HG02981 (cell line): ENCODE measurements at regions not wholly inside any gene's neighbourhood (a gene's known extent, or its start where the extent isn't known, plus 50 kb on each side); places are given as distances from the start of the nearest gene placed in this dataset.
"Not testable (repeated sequence)": the region's sequence is repeated elsewhere in the genome, so short reads cannot be mapped to it uniquely, and the experiment has no call there.

Source experiments
- ATAC-seq: cut with Tn5 transposase; IDR thresholded peaks from one replicate; pipeline ENCODE4 v1.9.1; 2021; ENCODE audit warnings: mild to moderate bottlenecking, moderate library complexity; ENCODE audit not compliant: unreplicated experiment

- ATAC-seq, result no peak
These were observed 109.8 kb upstream of the SNX2 start for GRCh38 chr5:122665051-122665450.

GRCh38 chr5:122668552-122668951, 106.3 kb upstream of the SNX2 start:
- ATAC-seq, result no peak

- ATAC-seq, result not testable (repeated sequence)
These were observed 105.2 kb upstream of the SNX2 start for GRCh38 chr5:122669709-122670108.

- ATAC-seq, result no peak
These were observed 101.5 kb upstream of the SNX2 start for GRCh38 chr5:122673343-122673742.

- no peak for ATAC-seq
These were observed 100.5 kb upstream of the SNX2 start for GRCh38 chr5:122674385-122674784.

GRCh38 chr5:122680623-122681350, 94.1 kb upstream of the SNX2 start:
- no peak for ATAC-seq

- ATAC-seq, result no peak
These were observed 91.2 kb upstream of the SNX2 start for GRCh38 chr5:122683631-122684030.

GRCh38 chr5:122690266-122690665, 84.6 kb upstream of the SNX2 start:
- ATAC-seq, result no peak

- no peak for ATAC-seq
These were observed 82.9 kb upstream of the SNX2 start for GRCh38 chr5:122691931-122692330.

GRCh38 chr5:122693963-122694362, 80.9 kb upstream of the SNX2 start:
- ATAC-seq, result no peak

GRCh38 chr5:122694884-122695283, 80.0 kb upstream of the SNX2 start:
- ATAC-seq, result no peak

- ATAC-seq, result not testable (repeated sequence)
These were observed 78.1 kb upstream of the SNX2 start for GRCh38 chr5:122696735-122697134.

- no peak for ATAC-seq
These were observed 77.7 kb upstream of the SNX2 start for GRCh38 chr5:122697191-122697590.

- ATAC-seq, result no peak
These were observed 75.7 kb upstream of the SNX2 start for GRCh38 chr5:122699201-122699600.

- ATAC-seq, result peak; percentile 99
These were observed 73.0 kb upstream of the SNX2 start for GRCh38 chr5:122701640-122702523.

GRCh38 chr5:122702524-122702875, 72.4 kb upstream of the SNX2 start:
- peak; percentile 23 for ATAC-seq

- ATAC-seq, result no peak
These were observed 71.7 kb upstream of the SNX2 start for GRCh38 chr5:122703203-122703602.

- no peak for ATAC-seq
These were observed 70.4 kb upstream of the SNX2 start for GRCh38 chr5:122704247-122705036.

GRCh38 chr5:122705851-122706250, 69.0 kb upstream of the SNX2 start:
- no peak for ATAC-seq

- no peak for ATAC-seq
These were observed 67.1 kb upstream of the SNX2 start for GRCh38 chr5:122707796-122708195.

GRCh38 chr5:122713041-122713440, 61.8 kb upstream of the SNX2 start:
- no peak for ATAC-seq
